ENCODE measurements at regions not wholly inside any gene's neighbourhood (a gene's known extent, or its start where the extent isn't known, plus 50 kb on each side); places are given as distances from the start of the nearest gene placed in this dataset.

- intact Hi-C loops (cut with micrococcal nuclease) = no loop called here
Observed at GRCh38 chr12:111048991-111049390, 128.6 kb upstream of the MYL2 start.

- intact Hi-C loops (cut with micrococcal nuclease) = no loop called here
Observed at GRCh38 chr12:111046896-111047295, 126.5 kb upstream of the MYL2 start.

- intact Hi-C loops (cut with micrococcal nuclease) = no loop called here
Observed at GRCh38 chr12:111045941-111046340, 125.6 kb upstream of the MYL2 start.

GRCh38 chr12:111041091-111041490 is 120.7 kb upstream of the MYL2 start:
- intact Hi-C loops (cut with micrococcal nuclease) = no loop called here

GRCh38 chr12:111040690-111041089 is 120.3 kb upstream of the MYL2 start:
- intact Hi-C loops (cut with micrococcal nuclease) = no loop called here

GRCh38 chr12:111038941-111039340 is 118.6 kb upstream of the MYL2 start:
- intact Hi-C loops (cut with micrococcal nuclease) = no loop called here

- intact Hi-C loops (cut with micrococcal nuclease) = no loop called here
Observed at GRCh38 chr12:111038077-111038476, 117.7 kb upstream of the MYL2 start.

GRCh38 chr12:111037047-111037446 is 116.7 kb upstream of the MYL2 start:
- intact Hi-C loops (cut with micrococcal nuclease) = no loop called here

GRCh38 chr12:111035578-111036301 is 115.4 kb upstream of the MYL2 start:
- intact Hi-C loops (cut with micrococcal nuclease) = no loop called here

- intact Hi-C loops (cut with micrococcal nuclease) = no loop called here
Observed at GRCh38 chr12:111034886-111035577, 114.7 kb upstream of the MYL2 start.

- intact Hi-C loops (cut with micrococcal nuclease) = no loop called here
Observed at GRCh38 chr12:111034083-111034885, 113.9 kb upstream of the MYL2 start, which contains the start of gene CUX2. Gene CUX2 (plus strand): TSS chr12:111034165.

GRCh38 chr12:111033281-111034082 is 113.1 kb upstream of the MYL2 start:
- intact Hi-C loops (cut with micrococcal nuclease) = no loop called here

GRCh38 chr12:111032591-111032919 is 112.2 kb upstream of the MYL2 start:
- intact Hi-C loops (cut with micrococcal nuclease) = no loop called here

GRCh38 chr12:111031916-111032590 is 111.7 kb upstream of the MYL2 start:
- intact Hi-C loops (cut with micrococcal nuclease) = no loop called here

GRCh38 chr12:111030800-111031199 is 110.4 kb upstream of the MYL2 start:
- intact Hi-C loops (cut with micrococcal nuclease) = no loop called here

- intact Hi-C loops (cut with micrococcal nuclease) = no loop called here
Observed at GRCh38 chr12:111029732-111030131, 109.4 kb upstream of the MYL2 start.

GRCh38 chr12:111029305-111029704 is 108.9 kb upstream of the MYL2 start:
- intact Hi-C loops (cut with micrococcal nuclease) = no loop called here

- intact Hi-C loops (cut with micrococcal nuclease) = no loop called here
Observed at GRCh38 chr12:111028830-111029229, 108.5 kb upstream of the MYL2 start.

- intact Hi-C loops (cut with micrococcal nuclease) = no loop called here
Observed at GRCh38 chr12:111027431-111027830, 107.1 kb upstream of the MYL2 start.

- intact Hi-C loops (cut with micrococcal nuclease) = no loop called here
Observed at GRCh38 chr12:111025792-111026430, 105.5 kb upstream of the MYL2 start.
